Upper lobe of left lung (tissue), 4 donors: ENCODE measurements at regions not wholly inside any gene's neighbourhood (a gene's known extent, or its start where the extent isn't known, plus 50 kb on each side); places are given as distances from the start of the nearest gene placed in this dataset.

Experiments used
- EP300 ChIP-seq, 4 donors: sonication (generic); formaldehyde crosslinking; IDR thresholded peaks; one replicate each; pipeline ENCODE4 v1.5.1; 2017; ENCODE audit warnings: antibody characterized with exemption in 4 of 4, control low read depth in 2 of 4
- POLR2A ChIP-seq, 4 donors: fragments of 450-650 bp; IDR thresholded peaks; one replicate each; pipeline ENCODE4 v1.5.1; 2016 to 2017; ENCODE audit warnings: antibody characterized with exemption in 4 of 4, mild to moderate bottlenecking in 2 of 4
- POLR2AphosphoS5 ChIP-seq, 2 donors: sonication (generic); formaldehyde crosslinking; IDR thresholded peaks; one replicate each; pipeline ENCODE4 v1.5.1; 2017; ENCODE audit warnings: antibody characterized with exemption in 2 of 2
- TF ChIP-seq, protein P1 (sequence below), 6 experiments: fragments of 450-650 bp in 4 of 6; fragments of 200-600 bp in 2 of 6; sonication (generic) in 2 of 6; IDR thresholded peaks; one replicate each; pipeline ENCODE4 v1.5.1; 2016 to 2019; ENCODE audit warnings: antibody characterized with exemption in 6 of 6

- TF ChIP-seq POLR2A (IDR thresholded peaks at IDR 0.05) (no peak), EP300 (IDR thresholded peaks at IDR 0.05) (no peak), POLR2AphosphoS5 (IDR thresholded peaks at IDR 0.05) (no peak)
- TF ChIP-seq, protein P1, sequence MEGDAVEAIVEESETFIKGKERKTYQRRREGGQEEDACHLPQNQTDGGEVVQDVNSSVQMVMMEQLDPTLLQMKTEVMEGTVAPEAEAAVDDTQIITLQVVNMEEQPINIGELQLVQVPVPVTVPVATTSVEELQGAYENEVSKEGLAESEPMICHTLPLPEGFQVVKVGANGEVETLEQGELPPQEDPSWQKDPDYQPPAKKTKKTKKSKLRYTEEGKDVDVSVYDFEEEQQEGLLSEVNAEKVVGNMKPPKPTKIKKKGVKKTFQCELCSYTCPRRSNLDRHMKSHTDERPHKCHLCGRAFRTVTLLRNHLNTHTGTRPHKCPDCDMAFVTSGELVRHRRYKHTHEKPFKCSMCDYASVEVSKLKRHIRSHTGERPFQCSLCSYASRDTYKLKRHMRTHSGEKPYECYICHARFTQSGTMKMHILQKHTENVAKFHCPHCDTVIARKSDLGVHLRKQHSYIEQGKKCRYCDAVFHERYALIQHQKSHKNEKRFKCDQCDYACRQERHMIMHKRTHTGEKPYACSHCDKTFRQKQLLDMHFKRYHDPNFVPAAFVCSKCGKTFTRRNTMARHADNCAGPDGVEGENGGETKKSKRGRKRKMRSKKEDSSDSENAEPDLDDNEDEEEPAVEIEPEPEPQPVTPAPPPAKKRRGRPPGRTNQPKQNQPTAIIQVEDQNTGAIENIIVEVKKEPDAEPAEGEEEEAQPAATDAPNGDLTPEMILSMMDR (IDR thresholded peaks at IDR 0.05): no peak
These were observed 376.1 kb upstream of the SFSWAP start for GRCh38 chr12:131334835-131335234.
